ENCODE measurements at regions not wholly inside any gene's neighbourhood (a gene's known extent, or its start where the extent isn't known, plus 50 kb on each side); places are given as distances from the start of the nearest gene placed in this dataset.

GRCh38 chr5:124287813-124288212 is 458.6 kb downstream of the ZNF608 start:
- TF ChIP-seq MAX (IDR thresholded peaks at IDR 0.05; ENCODE audit: low read depth) (no peak), POLR2AphosphoS5 (IDR thresholded peaks at IDR 0.05; ENCODE audit: low read depth, low read length) (no peak)

Data from SK-N-SH (cell line).